ENCODE measurements at regions not wholly inside any gene's neighbourhood (a gene's known extent, or its start where the extent isn't known, plus 50 kb on each side); places are given as distances from the start of the nearest gene placed in this dataset.
A peak's percentile ranks its signal among the peaks of the same experiment; 100 is the strongest.

DNA sequence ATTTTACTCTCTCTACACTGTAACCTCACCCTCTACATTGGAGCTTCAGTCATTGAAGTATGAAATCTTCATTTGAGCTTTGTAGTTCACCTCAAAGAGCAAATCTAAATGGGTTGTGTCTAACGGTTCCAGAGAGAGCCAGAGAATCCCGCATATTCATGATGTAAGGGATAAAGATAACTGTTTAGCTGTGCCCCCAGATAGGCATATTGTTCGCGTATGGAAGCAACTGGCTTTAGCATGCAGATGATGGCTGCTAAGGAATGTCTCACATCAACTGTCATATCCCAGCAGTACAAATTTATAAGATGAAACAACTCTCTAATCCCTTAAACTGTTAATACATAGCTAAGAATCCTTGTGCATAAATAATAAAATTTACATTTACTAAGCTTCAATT is 412.7 kb upstream of the ROBO2 start:
- no peak for DNase-seq (ENCODE audit: low spot score)

DNA sequence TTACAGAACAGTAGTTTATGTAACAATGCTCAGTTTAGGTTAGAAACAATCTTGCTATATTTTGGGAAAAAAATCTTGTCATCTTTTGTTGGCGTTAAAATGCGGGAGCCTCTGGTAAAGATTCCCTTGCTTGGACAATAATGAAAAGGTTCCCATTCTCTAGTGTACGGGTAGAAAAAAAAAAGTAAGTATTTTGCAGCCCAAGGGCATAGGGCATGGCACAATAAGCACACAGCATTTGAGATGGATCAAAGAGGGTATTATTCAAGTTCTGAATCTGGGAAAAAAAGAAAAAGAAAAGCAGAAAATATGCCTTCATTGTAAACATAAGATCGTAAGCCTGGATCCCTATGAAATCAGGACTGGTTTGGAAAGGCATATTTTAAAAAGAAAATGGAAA is 408.6 kb upstream of the ROBO2 start:
- DNase-seq (ENCODE audit: low spot score) = no peak

DNA sequence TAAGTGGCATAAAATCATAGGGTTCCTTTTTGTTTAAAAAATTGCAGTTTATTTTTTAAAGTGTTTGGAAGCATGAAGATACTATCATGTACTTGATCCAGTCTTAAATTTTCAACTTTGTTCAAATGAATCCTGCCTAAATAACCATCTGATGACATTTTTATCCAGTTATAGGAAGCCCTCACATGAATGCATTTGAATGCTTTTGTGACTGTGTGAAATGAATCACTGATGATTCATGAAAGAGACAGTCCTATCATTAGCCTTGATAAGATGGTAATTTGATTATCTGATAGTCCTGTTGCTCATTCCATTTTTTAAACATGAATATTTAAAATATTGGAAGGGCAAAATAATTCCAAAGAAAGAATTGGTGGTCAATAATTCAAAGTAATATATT is 401.9 kb upstream of the ROBO2 start:
- no peak for DNase-seq (ENCODE audit: low spot score)

DNA sequence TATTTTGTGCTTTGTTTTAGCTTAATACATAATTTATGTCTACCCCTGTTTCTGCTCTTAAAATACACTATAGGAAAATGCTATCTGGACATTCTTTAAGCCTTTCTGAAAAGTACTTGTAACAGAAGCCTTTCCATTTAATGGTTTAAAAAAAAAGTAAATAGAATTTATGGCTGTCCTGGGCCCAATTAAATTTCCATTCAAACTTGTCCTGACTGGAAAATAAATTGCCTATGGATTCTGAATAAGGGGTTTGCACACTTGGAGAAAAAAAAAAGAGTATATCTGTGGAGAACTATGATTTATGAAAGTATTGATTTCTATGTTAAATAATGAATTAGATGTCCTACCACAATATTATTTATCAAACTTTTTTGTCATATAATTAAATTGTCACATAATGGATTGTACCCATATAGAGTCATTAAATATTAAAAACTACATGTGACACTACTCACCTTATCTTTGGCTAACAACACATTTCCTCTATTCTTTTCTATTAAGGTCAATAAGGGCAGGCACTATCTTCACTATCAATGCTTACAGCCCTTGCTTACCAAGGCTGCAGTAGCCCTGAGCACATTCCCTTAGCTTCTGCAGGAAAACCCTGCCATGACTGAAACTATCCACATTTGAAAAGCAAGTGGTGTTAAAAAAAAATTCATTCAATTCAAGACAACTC is 396.1 kb upstream of the ROBO2 start:
- no peak for DNase-seq (ENCODE audit: low spot score)

DNA sequence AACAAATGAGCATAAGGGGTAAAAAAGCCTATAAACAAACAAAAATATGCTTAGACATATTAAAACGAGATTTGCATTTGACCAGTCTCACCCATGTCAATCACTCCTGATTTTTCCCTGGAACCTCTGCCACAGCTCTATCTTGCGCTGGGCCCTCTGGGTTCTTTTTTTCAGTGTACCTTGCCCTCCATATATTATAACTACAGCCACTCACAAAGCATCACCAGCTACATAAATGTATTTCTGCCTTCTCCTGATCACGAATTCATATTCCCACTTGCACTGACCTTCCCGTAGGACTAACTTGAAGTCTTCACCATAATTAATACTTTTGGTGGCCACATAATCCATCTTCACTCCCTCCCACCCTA is 395.6 kb upstream of the ROBO2 start:
- no peak for DNase-seq (ENCODE audit: low spot score)

DNA sequence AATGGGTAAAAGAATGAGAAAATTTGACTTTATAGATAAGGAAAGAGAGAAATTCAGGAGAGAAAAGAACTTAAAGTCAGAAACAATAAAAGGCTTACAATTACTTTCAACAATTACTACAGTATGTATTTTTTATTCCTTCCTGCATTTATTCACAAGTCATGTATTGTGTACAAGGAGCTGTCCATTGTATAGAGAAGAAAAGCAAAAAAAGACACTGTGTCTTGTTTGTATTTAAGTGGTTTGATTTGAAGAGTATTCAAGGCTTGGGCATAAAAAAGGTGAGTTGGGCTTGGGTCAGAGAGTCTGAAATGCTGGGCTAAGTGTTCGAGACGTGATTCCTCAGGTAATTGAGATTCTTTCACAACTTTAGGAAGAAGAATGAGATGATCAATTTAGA is 394.2 kb upstream of the ROBO2 start:
- no peak for DNase-seq (ENCODE audit: low spot score)

DNA sequence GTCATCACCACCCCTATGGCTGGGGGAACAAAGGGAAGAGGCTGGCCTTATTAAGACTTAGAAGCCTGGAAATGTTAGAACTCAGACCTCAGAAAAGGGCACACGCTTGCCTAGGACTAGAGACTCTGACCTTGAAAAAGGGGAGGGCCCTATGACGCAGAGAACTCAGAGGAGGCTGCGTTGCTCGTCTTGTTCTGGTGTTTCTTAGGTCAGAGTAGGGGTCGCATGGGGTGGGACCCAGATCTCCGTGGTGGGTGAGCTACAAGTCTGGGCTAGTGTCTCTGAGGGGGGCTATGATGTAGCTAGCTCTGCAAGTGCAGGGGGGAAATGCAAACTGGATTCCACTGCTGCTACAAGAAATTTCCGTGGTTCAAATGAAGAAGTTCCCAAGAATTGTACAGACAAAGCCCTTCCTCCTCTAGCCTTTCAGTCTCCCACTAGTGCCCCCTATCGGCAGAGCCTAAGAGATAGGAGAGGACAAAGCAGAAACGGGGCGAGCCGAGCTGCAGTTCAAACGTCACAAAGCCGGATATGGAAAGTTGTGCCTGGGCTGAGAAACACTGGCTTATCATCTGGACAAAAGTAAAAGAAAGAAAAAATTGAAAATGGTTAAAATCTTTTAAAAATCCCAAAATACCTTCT is 392.9 kb upstream of the ROBO2 start:
- DNase-seq (ENCODE audit: low spot score) = no peak

DNA sequence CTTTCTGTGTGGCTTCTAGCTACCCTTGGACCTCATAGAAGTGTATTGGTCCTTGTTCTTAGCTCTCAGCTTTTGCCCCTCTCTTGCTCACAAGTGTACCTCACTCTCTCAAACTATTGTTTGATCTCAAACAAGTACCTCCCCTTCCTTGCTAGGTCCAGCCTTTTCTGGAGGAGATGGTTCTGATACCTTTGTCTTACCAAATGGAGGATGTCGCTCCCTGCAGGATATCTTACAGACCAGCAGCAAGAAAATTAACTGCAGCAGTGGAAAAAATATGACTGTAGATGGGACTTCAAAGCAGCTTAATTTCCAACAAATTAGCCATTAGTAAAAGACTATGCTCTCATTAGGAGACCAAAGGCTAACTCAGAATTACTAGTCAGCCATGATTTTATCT is 388.1 kb upstream of the ROBO2 start:
- no peak for DNase-seq (ENCODE audit: low spot score)

DNA sequence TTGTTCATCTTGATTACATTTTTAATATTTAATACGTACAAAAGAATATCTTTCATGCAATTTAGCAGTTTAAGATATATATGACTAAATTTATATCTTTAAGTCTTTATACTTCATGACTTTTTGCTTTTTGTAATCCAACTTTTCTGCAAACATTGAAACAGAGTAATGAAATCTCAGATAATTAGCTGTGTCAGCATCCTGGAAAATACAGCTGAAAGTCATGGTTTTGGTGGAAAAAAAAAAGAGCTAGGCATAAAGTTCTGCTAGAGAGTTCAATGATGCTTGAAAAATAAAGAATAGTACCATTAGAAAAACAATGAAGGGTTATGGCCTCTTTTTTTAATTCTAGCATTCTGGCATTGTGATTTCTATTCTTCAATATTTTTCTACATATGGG is 387.4 kb upstream of the ROBO2 start:
- no peak for DNase-seq (ENCODE audit: low spot score)

DNA sequence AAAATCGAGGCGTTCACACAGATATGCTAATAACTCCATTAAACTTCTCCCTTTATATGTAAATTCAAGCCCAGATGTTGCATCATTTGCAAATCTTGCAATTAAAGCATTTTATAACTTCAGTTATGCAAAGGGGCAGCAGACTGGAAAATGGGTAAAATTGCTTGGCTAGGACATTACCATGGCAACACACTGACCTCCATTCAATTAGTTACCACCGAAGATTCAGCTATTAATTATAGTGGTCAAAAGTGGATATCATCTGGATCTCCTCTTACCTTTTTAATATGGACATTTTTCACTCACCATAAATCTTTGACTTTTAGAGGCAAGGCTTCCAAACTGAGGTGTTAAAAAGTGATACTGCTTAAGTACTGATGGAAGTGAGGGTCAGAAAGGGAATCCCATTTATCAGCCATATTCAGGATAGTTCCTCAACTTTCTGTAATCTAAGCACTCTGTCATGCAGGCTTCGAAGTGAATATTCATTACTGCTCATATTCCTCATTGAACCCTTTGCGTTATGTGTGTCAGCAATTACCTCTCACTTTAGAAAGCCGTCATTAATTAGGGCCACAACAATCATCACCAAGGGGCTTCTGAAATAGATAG is 386.2 kb upstream of the ROBO2 start:
- DNase-seq (ENCODE audit: low spot score) = no peak

DNA sequence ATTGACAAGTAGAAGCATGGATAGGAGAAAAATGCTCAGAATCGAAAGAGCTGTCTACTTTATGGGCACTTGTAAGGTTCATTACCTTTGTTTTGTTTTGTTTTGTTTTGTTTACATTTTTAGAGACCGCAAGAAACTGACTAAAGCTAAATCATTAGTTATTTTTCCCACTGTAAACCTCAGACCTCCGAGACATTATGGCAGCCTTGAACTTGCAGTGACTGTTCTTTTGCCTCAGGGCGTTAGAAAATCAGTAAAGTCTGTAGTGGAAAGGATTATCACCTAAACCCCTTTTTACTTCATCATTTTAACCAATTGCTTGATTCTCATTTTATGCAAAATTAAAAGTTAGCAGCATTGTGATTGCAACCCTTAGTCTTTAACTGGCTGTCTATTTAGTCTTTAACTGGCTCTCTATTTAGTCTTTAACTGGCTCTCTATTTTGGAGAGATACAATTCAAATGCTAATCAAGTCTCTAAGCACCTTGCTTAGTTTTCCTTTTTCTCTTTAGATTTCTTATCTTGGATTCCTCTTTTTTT is 383.3 kb upstream of the ROBO2 start:
- DNase-seq (ENCODE audit: low spot score) = no peak

DNA sequence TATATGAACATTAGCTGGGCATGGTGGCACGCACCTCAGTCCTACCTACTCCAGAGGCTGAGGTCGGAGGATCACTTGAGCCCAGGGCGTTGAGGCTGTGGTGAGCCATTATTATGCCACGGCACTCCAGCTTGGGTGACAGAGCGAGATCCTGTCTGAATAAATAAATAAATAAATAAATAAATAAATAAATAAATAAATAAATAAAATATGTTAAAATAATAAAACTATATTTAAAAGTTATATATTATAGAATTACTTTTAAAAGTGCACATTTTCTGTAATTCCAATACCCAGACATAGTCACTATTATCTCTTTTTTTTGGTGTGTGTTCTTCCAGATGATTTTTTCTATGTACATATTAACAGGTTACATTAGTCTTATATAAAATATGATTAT is 382.0 kb upstream of the ROBO2 start:
- DNase-seq (ENCODE audit: low spot score) = no peak

DNA sequence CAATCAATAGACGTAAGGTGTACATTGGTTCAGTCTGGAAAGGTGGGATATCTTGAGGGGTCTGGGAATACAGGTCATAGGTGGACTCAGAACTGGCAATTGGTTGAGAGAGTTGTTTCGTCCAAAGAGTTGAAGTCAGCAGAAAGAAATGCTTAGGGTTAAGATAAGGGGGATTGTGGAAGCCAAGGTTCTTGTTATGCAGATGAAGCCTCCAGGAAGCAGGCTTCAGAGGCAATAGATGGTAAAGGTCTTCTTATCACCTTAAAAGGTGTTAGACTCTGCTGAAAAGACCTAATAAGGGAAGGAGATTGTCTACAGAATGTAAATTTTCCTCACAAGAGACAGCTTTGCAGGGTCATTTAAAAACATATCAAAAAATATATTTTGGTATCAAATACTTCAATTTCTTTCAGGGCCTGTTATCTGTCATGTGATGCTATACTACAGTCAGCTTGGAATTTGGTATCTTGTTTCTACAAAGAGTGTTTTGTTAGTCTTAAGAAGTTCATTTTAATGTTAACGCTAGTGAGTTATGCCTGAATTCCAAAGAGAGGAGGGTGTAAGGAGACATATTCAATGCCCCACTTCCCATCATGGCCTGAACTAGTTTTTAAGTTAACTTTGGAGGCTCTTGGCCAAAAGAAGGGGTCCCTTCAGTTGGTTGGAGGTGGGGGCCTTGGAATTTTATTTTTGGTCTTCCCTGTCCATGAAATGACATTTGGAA is 378.2 kb upstream of the ROBO2 start:
- no peak for DNase-seq (ENCODE audit: low spot score)

DNA sequence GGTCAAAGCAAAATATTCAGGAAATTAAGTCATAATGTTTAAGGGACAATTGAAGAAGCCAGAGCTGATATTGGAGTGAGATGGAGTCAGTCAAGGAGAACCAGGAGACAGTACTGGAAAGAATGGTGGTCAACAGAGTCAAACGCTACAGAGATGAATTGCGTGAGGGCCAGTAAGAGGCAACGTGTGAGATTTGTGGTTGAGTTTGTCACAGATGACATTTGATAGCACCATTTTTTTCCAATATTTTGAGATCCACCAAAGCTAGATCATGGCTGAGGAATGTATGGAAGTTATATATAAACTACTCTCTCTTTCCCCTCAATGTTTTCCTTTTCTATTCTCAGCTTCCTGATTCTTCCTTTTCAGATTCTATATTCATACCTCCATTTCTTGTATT is 375.1 kb upstream of the ROBO2 start:
- no peak for DNase-seq (ENCODE audit: low spot score)

DNA sequence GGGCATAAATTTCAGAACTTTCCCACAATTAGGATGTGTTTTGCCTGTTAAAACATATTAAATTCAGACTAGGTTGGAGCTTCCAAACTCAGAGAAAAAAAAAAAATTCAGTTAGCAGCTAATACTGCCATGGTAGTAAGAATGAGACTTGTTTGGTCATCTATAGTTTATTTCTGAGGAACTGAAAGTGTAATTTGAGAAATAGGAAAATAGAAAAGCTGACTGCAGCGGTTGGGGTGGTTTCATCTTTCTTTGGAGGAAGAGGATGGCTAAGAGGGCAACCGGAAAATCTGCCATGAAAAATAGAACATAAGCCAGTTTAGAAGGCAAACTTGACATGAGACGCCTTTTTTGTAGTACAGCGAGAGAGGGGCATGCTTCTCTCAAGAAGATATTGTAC is 371.2 kb upstream of the ROBO2 start:
- no peak for DNase-seq (ENCODE audit: low spot score)

DNA sequence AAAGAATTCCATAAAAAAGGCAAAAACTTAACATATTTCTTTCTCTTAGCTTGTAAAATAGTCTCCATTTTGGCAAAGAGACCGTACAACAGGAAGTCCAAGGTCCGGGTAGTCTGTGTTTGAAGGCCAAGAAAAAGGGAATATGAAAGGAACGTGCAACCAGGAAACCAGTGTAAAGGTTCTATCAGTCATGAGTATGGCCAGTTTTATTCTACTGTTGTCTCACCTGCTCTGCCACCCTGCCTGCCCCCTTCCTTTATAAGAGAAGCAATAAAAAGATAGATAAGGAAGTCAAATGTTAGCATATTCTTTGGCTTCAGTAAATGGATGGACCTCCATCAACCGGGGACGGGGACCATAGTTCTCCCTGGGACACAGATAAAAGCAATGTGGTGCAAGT is 370.6 kb upstream of the ROBO2 start:
- no peak for DNase-seq (ENCODE audit: low spot score)

DNA sequence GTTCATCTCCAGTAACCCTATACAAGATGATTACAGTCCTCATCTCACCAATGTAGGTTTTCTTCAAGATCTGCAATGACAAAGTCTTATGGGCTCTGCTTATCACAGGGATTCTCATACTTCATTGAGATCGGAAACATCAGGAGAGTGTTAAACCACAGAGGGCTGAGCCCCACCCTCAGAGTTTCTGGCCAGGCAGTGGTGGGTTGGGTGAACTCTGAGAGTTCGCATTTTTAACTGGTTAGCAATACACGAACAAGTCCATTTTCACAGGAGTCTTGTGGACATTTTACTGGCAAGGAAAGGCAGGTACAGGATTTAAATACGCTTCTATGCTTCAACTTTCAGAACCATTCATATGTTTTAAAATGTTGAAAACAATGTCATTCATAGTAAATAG is 366.7 kb upstream of the ROBO2 start:
- DNase-seq (ENCODE audit: low spot score) = no peak

DNA sequence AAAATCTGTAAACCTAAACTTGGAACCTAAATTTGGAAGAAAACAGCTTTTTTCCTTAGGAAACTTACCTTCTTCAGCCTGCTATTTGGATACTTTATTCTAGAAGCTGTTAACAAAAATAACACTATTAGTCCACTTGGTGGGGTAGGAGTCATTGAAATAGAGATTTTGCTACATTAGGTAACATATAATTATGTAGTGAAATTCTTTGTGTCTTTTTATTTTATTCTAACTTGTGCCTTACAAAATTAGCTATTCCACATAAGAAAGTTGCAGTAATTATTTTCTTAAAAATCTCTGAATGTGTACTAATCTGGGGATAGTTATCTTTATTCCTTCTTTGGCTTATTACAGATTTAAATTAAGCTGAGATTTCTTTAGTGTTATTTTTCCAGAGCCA is 360.4 kb upstream of the ROBO2 start:
- no peak for DNase-seq (ENCODE audit: low spot score)

DNA sequence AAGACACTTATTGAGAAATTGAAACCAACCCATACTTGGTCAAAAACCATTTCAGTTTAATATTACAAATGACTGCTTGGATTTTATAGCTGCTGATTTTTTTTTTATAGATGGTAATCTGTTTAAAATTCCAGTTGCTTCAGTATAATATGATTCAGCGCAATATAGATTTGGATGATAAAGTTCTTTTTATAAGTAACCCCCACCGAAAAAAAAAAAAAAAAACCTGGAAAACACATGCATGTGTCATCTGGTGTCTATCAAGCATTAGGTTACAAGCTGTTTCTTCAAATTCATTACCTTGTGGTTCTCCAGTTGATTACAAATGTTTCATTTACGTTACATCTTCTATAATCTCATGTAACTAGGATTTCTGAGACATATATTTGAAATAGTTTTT is 356.6 kb upstream of the ROBO2 start:
- DNase-seq (ENCODE audit: low spot score) = no peak

DNA sequence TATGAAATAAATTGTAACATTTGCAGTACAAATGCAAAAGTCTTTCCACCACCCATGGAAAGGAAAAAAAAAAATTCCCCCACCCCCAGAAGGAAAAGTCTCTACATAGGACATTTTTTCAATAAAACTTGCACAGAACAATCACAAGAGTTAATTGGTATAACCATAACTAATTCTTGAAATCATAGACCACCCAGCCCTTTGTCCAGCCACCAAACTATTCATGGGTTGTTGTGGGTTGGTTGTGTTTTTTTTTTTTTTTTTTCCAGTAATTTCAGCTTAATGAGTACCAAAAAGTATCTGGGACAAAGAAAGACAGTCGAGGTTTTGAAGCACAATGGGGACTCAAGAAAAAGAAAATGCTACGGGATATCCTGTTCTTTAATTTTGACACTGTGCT is 355.0 kb upstream of the ROBO2 start:
- DNase-seq (ENCODE audit: low spot score) = no peak

DNA sequence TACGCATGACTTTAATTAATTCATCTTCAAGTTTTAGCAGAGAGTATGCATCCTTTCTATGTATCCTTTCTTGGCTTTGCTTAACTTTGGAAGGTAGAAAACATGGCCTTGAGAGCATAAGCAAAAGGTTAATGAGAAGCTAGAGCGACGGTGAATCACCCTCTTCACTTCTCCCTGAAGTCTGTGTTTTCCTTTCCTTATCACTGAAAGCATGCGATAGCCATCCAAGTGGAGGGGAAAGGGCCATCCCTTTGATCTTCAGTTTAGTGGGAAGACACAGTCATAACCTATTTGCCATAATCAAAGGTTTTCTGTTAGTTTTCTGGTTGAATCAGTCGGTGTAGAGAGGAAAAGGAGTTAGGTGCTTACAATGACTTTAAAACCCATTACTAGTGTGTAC is 354.0 kb upstream of the ROBO2 start:
- DNase-seq (ENCODE audit: low spot score) = no peak

DNA sequence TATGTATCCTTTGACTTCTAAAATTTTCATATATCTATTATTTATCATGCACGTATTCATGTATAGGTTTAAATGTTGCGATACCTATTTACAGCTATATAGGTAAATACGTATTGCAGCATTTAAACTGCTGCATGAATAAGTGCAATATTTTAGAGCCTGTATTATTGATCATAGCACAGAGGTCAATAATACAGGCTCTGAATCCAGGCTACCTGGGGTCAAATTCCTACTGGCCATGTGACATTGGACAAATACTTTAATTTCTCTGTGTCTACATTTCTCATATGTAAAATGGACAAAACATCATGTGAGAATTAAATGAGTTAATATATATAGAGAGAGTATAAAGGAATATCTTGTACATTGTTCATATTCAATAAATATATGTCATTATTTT is 352.9 kb upstream of the ROBO2 start:
- no peak for DNase-seq (ENCODE audit: low spot score)

DNA sequence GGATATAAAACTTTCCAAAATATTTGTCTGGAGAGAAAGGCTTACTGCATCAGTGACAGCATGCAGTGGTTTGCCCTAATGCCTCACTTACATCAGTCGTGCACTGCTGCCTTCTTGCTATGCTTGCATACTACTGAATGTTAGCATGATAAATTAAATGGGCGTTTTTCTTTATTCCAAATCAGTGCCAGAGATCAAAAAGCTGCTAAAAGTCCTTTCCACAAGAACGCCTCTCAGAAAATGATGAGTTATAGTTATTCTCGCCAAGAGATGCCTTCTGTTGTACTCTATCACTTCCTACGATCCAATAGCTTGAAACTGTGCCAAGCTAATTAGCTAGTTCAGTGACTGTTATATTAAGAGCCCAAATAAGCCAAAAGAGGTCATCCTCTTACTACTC is 345.8 kb upstream of the ROBO2 start:
- peak; percentile 3 for DNase-seq (ENCODE audit: low spot score)
